GM12872 (cell line): ENCODE measurements at regions not wholly inside any gene's neighbourhood (a gene's known extent, or its start where the extent isn't known, plus 50 kb on each side); places are given as distances from the start of the nearest gene placed in this dataset.

Source experiments
- TF ChIP-seq, protein P1 (sequence below): IDR thresholded peaks from 3 replicates; pipeline ENCODE4 v1.5.1; 2011; ENCODE audit warnings: low read depth, mild to moderate bottlenecking, low read length, moderate library complexity; ENCODE audit not compliant: insufficient read depth

DNA sequence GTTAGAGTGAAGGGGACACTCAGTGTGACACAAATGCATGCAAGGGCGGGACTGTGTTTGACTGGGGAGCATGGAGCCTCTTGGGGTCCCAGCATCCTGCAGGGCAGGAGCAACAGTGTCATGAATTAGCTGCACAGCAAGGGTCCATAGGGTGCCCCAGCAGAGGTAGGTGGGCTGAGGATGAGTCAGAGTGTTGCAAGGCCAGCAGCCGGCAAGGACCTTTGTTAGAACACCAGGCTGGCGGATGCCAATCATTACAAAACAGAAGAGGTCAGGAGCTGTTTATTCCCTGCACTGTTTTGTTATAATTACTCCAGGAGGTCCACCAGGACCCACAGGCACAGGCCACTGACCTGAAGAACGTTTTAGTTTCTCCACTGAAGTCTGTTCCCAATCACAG lies 362.2 kb upstream of the DUSP10 start:
- TF ChIP-seq, protein P1, sequence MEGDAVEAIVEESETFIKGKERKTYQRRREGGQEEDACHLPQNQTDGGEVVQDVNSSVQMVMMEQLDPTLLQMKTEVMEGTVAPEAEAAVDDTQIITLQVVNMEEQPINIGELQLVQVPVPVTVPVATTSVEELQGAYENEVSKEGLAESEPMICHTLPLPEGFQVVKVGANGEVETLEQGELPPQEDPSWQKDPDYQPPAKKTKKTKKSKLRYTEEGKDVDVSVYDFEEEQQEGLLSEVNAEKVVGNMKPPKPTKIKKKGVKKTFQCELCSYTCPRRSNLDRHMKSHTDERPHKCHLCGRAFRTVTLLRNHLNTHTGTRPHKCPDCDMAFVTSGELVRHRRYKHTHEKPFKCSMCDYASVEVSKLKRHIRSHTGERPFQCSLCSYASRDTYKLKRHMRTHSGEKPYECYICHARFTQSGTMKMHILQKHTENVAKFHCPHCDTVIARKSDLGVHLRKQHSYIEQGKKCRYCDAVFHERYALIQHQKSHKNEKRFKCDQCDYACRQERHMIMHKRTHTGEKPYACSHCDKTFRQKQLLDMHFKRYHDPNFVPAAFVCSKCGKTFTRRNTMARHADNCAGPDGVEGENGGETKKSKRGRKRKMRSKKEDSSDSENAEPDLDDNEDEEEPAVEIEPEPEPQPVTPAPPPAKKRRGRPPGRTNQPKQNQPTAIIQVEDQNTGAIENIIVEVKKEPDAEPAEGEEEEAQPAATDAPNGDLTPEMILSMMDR = no peak

DNA sequence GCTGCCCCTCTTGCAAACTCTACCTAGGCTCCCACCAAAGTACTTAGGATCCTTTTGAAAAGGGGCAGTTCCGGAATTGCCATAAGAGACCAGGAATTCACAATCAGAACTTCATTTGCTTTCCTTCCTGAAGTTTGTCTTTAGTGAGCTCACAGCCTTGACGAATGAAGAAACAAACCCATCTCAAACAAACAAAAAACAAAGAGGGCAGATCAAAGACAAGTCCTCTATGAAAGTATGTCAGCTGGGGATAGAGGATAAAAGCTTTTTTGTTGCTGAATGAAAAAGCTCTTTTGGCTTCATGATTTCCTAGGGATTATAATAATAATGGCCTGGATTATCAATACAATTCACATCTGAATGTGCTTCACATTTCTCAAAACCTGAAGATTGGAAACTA lies 357.9 kb upstream of the DUSP10 start:
- TF ChIP-seq, protein P1 = no peak

DNA sequence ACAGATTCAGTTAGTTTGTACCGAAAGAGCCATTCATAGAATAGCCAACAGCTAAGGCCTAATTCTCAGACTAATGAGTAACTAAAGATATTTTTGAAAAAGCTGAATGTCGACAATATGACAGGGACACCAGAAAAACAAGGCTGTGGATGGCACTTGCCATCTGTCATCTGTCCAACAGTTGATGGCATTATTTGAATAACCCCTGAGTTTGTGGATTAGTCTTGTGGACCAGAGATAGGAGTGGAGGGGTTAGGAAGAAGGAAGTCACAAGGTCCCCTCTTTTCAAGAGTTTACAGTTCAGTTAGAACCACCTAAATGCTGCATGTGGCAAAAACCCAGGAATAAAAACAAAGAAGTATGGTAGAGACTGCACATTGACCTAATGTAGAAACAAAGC lies 356.5 kb upstream of the DUSP10 start:
- TF ChIP-seq, protein P1 = no peak

DNA sequence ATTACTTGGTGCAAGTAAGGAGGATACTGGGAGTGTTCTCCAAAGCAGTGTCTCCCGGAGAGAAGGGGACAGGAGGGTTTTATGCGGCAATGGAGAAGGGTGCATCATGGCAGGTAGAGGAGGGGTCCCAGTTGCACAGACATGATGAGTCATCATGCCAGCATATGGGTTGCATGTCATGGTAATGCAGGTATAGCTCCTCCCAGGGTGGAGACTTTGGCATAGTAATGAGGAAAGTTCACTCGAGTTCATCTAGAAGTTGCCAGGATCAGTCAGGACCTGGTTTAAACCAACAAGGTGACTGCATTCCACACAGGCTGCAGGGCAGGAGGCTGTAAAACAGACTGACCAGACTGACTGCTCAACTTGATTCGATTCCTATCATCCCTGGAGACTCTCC lies 355.7 kb upstream of the DUSP10 start:
- TF ChIP-seq, protein P1 = no peak

GRCh38 chr1:222096883-222097282 lies 355.0 kb upstream of the DUSP10 start:
- TF ChIP-seq, protein P1 = no peak

DNA sequence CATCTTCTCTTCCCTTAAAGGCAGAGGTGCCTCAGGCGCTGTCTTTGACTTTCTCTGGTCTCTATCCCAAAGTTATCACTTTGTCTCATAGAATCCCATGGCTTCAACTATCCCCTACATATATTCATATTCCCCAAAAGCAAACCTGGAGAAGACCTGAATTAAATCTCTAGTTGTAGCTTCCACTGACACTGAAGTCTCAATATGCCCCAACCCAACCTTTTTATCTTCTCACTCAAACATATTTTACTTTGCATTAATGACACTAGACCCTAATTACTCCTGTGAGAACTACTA lies 354.5 kb upstream of the DUSP10 start:
- TF ChIP-seq, protein P1 = no peak

- TF ChIP-seq, protein P1 = peak; percentile 97
Observed at GRCh38 chr1:222095606-222096475, 354.0 kb upstream of the DUSP10 start.
